GM12891 (cell line): ENCODE measurements at regions not wholly inside any gene's neighbourhood (a gene's known extent, or its start where the extent isn't known, plus 50 kb on each side); places are given as distances from the start of the nearest gene placed in this dataset.

Experiments used
- POLR2A ChIP-seq: IDR thresholded peaks from 2 replicates; pipeline ENCODE4 v1.6.1; 2011; ENCODE audit warnings: low read depth, low read length, control low read depth
- POLR2AphosphoS5 ChIP-seq: IDR thresholded peaks from 2 replicates; pipeline ENCODE4 v1.6.1; 2011; ENCODE audit warnings: low read depth, low read length, control low read depth
- TAF1 ChIP-seq: IDR thresholded peaks from 2 replicates; pipeline ENCODE4 v1.6.1; 2011; ENCODE audit warnings: low read depth, low read length, control low read depth

GRCh38 chr5:157925786-157926671, 67.1 kb upstream of the CLINT1 start:
- TF ChIP-seq POLR2AphosphoS5 (no peak), POLR2A (no peak), TAF1 (no peak)
